EL (cell line): ENCODE measurements at regions not wholly inside any gene's neighbourhood (a gene's known extent, or its start where the extent isn't known, plus 50 kb on each side); places are given as distances from the start of the nearest gene placed in this dataset.
"Not testable (repeated sequence)": the region's sequence is repeated elsewhere in the genome, so short reads cannot be mapped to it uniquely, and the experiment has no call there.

Source experiments
- DNase-seq: peaks from one replicate; pipeline ENCODE4 v3.0.0-alpha.2; 2016

- no peak for DNase-seq
These were observed 82.3 kb downstream of the MAGEE1 start for GRCh38 chrX:76509775-76510174.

GRCh38 chrX:76517544-76517943 is 90.0 kb downstream of the MAGEE1 start:
- DNase-seq: no peak

- DNase-seq: no peak
These were observed 93.0 kb downstream of the MAGEE1 start for GRCh38 chrX:76520273-76521054.

GRCh38 chrX:76535675-76536074 is 108.2 kb downstream of the MAGEE1 start:
- DNase-seq: not testable (repeated sequence)

DNA sequence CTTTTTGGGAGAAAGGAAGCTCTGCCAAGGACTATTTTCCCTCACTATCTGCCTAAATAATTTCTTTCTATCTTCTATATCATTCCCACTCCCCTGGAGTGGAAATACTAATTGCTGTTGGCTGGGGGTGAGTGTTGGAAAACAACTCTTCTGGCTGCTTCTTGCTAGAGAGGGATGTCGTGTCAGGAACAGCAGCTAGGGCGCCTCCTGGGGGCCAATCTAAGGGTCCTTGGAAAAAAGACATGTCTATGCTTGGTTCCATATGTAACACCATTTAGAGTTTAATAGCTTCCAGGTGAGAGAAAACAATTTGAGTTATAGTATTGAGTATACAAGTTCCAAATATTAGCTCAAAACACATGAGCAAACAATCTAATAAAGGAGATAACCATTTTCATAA is 111.3 kb downstream of the MAGEE1 start:
- no peak for DNase-seq

DNA sequence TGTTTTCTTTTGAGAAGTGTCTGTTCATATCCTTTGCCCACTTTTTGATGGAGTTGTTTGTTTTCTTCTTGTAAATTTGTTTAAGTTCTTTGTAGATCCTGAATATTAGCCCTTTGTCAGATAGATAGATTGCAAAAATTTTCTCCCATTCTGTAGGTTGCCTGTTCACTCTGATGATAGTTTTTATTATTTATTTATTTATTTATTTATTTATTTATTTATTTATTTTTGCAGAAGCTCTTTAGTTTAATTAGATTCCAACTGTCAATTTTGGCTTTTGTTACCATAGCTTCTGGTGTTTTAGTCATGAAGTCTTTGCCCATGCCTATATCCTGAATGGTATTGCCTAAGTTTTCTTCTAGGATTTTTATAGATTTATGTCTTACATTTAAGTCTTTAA is 115.9 kb downstream of the MAGEE1 start:
- not testable (repeated sequence) for DNase-seq

DNA sequence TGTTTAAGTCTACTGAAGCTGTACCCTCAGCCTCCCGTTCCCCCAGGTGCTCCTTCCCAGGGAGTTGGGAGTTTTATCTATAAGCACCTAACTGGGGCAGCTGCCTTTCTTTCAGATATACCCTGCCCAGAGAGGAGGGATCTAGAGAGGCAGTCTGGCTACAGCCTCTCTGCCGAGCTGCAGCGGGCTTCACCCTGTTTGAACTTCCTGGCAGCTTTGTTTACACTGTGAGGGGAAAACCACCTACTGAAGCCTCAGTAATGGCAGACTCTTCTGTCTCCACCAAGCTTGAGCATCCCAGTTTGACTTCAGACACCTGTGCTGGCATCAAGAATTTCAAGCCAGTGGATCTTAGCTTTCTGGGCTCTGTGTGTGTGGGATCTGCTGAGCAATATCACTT is 122.5 kb downstream of the MAGEE1 start:
- DNase-seq: no peak

DNA sequence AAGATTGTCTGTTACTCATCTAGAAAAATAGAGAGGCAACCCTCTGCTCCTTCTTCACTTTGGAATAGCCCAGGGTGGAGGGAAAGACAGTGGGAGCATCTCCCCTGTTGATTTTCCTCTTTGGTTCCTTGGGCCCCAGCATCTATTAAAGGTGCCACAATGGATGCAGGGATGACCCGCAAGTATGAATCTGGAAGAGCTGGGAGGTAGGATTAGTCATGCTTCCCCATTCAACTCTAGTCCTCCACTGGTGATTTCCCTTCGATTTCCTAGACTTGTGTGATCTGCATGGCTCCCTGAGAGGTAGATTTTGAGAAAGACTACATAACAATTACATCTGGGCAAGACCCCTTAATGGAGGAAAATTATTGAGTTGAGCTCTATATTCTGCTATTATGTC is 127.8 kb downstream of the MAGEE1 start:
- DNase-seq: no peak

- peak; percentile 2 for DNase-seq
These were observed 128.3 kb downstream of the MAGEE1 start for GRCh38 chrX:76555816-76556215.

- DNase-seq: not testable (repeated sequence)
These were observed 137.3 kb downstream of the MAGEE1 start for GRCh38 chrX:76564842-76565241.

DNA sequence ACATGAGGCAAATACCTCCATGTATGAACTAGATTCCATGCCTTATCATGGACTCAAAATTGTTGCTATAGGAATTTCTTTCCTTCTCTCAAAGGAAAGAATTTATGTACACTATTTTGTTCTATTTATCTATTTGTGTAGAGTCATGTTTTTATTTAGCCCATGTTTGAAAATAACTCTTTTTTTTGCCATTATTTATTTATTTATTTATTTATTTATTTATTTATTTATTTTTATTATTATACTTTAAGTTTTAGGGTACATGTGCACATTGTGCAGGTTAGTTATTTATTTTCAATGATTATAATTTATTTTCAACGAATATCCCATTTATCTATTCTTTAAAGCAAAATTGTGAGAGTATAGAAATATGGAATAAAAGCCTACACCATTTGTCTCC is 177.9 kb downstream of the MAGEE1 start:
- no peak for DNase-seq

DNA sequence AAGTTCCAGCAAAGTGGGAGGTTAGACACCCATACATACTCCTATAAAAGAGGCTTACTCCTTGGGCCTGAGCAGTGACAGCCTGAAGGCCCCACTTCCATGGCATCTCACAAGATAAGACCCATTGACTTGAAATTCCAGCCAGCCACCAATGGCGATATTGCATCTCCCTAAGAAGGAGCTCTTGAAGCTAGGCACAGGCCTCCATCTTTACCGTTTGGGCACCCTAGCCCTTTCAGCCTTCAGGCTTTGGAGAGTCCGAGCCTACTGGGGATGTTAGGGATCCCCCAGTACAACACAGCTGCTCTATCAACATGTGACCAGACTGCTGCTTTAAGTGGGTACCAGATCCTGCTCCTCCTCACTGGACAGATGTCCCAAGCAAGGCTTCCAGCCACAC is 189.5 kb downstream of the MAGEE1 start:
- no peak for DNase-seq

DNA sequence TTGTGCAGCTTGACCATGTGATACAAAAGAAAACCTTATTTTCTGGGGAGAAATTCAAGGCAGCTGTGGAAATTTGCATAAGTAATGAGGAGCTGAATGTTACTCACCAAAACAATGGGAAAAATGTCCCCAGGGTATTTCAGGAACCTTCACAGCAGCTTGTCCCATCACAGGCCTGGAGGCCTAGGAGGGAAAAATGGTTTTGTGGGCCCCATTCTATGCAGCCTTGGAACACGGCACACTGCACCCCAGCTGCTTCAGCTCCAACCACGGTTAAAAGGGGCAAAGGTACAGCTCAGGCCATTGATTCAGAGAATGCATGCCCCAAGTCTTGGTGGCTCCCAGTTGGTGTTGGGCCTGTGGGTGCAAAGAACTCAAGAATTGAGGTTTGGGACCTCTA is 216.1 kb downstream of the MAGEE1 start:
- DNase-seq: no peak

DNA sequence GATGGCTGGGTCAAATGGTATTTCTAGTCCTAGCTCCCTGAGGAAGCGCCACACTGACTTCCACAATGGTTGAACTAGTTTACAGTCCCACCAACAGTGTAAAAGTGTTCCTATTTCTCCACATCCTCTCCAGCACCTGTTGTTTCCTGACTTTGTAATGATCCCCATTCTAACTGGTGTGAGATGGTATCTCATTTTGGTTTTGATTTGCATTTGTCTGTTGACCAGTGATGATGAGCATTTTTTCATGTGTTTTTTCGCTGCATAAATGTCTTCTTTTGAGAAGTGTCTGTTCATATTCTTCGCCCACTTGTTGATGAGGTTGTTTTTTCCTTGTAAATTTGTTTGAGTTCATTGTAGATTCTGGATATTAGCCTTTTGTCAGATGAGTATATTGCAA is 223.9 kb downstream of the MAGEE1 start:
- DNase-seq: not testable (repeated sequence)

GRCh38 chrX:76657499-76657898 is 230.0 kb downstream of the MAGEE1 start:
- no peak for DNase-seq
